GM21423 (cell line): ENCODE measurements at regions not wholly inside any gene's neighbourhood (a gene's known extent, or its start where the extent isn't known, plus 50 kb on each side); places are given as distances from the start of the nearest gene placed in this dataset.

Experiments used
- ATAC-seq: cut with Tn5 transposase; IDR thresholded peaks from one replicate; pipeline ENCODE4 v1.9.1; 2021; ENCODE audit warnings: mild to moderate bottlenecking, moderate library complexity; ENCODE audit not compliant: unreplicated experiment

DNA sequence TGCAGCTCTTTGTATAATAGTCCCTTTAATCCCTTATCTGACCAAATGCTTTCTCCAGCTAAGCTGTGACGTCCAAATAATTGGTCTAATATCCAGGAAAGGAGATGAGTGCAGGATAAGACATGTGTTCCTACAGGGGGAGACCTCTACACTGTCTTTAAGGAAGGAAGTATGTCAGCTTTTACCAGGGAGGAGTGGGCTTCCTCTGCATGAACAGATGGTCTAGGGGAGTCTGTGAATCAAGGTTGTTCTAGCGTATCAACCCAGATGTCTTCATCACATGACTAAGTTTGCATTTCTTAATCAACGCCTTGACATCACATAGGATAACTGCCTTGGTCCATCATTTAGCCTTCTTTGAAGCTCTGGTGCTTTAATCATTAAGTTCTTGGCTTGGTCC, 528.2 kb downstream of the MRPL39 start:
- ATAC-seq = no peak

DNA sequence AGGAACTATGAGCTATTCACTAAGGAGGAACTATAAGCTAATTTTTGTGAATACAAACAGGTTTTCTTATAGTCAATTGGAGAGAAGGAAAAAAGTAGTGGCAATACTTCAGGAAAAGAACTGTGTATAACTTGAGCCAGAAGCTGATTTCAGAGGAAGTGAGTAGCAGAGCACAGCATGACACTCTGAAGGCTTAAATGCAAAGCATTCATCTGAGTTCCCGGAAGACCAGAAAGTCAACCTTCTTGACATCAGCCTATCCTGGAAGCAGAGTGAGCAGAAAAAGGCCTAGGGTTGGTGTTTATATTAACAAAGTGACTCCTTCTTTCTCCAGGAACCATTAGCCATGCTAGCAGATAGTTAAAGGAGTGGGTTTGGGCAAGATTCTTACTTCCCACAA, 545.2 kb downstream of the MRPL39 start:
- ATAC-seq = peak; percentile 59

DNA sequence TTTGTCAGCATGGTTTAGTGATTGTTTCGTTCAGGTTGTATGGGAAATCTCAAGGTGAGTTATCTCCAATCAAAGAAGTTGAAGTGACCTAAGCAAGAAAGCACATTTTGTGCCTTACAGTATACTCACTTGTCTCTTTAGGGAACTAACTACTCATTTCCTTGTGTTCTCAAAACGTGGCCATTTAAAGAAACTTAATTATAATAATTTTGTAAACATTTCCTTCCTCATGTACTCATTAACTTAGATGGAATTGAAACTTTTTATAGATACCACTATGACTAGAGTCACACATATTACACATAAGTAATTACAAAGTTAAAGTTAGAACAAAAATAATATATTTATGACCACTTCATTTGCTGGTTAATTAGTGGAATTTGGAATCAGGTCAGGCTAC, 552.6 kb downstream of the MRPL39 start:
- no peak for ATAC-seq

DNA sequence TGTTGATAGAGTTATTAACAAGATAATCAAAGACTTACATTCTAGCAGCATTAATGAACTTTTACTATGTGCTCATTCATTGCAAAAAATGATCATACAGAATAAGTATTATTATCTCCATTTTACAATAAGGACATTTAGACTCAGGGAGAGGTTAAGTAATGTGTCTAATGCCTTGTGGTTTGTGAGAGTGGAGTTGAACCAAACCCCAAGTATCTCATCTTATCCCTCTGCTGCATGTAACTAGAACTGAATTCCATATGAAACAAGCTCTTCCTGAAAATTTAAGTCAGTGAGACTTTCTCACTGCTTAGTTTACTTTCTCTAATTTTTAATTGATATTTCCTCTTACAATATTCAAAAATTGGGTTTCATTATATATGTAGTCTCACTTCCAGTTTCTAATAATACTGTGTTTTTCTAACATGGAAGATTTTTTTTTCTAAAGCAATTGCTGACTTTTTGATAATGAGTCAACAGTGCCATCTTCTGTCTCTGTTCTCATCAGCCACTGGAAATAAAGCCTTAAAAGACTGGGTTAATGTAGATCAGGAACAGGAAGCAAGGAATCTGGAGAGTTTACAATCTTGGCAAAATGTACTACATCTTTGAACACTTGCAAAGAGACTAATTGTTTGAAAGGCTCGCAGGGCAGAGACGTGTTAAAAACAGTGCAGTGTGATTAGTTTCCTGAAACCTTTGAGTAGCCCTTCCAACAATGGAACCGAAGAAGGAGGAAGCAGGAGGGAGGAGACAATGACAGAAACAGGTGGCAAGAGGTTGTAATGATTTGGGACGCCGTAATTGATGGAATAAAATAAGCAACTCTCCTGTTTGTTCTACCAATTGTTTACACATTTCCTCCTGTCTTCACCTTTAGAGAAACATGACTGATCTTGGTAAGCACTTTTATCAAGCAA, 567.6 kb downstream of the MRPL39 start:
- peak; percentile 87 for ATAC-seq

DNA sequence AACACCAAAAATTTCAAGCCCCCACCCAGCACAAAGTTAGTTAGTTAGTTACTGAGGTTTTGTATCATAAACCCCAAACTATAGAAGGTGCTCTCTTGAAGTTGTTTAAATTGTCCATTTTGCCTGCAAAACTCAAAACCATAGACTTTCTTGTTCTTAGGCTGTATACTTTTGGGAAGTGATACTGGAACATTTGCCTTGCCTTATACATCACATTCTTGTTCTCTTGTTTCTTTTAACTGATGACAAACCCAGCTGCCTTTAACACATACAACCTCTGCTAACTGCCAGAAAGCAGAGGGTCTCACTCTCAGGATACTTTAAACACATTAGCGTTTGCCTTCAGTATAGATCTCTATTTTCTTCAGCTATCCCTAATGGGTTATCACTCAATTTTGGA, 570.5 kb downstream of the MRPL39 start:
- ATAC-seq = no peak

DNA sequence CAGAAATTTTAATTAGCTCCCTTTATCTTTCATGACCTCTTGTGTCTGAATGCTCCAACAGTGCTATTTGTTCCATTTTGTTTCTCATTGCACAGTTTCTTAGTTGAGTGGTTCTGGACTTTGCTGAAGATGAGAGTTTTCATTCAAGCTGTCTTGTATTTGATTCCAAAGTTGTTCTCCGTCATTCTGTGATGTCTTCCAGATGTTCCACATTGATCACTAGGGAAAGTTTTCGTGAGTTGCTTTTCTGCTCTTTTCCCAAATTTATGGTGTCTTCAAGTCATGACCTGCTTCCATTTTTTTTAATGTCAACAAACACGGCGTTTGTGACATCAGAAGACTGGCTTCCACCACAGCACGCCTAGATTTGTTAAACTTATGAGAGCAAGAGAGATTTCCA, 575.5 kb downstream of the MRPL39 start:
- no peak for ATAC-seq

DNA sequence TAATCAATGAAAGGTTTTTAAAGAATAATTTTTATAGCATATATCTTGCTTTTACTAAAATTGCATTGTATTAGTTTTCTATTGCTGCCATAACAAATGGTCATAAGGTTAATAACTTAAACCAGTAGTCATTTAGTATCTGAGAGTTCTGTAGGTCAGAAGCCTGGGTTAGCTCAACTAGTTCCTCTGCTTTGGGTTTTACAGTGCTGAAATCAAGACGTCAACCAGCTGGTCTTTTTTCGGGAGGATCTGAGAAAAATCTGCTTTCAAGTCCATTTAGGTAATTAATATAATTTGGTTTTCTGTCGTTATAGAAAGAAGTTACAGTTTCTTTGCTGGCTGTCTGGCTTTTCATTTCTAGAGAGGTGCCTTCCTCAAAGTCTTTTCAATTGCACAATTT, 577.7 kb downstream of the MRPL39 start:
- ATAC-seq = no peak

DNA sequence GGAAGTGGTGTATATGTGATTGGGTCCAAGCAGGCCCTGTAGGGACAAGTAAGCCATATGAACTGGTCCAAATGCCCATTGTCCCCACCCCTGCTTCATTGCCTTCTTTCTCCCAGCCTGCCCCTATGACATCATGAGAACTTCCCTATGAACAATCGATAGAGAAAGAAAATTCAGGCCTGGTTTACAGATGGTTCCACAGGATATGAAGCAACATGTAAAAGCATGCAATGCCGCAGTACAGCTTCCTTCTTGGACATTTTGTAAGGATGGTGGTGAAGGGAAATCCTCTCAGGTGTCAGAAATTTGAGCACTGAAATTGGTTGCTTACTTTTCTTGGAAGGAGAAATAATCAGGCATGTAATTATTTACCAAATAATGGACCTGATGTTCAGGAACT, 581.7 kb downstream of the MRPL39 start:
- ATAC-seq = no peak

DNA sequence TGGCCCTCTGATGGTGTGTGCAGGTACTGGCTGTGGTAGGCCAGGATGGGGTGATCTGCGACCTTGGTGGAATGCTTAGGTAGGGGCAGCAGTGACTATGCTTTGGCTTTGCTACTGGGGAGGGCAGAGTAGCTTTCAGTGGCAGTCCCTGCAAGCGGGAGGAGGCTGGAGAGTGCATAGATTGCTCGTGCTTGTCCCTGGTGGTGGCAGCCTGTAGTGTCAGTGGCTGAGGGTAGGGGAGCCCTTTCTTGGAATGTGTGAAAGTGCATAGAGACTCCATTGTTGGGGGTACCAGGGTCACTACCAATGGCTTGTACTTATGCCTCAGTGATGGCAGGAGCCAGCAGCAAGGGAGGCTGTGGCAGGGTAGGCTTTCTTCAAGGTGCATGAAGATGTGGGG, 582.6 kb downstream of the MRPL39 start:
- no peak for ATAC-seq

DNA sequence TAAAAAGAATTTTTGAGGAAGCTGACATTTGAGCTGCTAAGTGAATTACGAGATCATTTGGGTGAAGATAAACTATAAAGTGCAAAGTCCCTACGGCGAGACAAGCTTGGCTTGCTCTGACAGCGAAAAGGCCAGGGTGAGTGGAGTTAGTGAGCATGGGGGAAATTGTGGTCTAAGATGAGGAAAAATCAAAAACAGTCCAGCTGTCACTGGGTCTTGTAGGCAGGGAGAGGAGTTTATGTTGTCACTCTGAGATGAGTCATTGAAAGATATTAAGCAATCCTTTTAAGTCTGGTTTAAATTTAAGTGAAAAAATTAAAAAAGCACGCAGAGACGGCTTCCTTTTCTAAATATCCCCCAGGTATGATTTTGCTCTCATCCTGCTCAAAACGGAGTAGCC, 601.9 kb downstream of the MRPL39 start:
- ATAC-seq = no peak

DNA sequence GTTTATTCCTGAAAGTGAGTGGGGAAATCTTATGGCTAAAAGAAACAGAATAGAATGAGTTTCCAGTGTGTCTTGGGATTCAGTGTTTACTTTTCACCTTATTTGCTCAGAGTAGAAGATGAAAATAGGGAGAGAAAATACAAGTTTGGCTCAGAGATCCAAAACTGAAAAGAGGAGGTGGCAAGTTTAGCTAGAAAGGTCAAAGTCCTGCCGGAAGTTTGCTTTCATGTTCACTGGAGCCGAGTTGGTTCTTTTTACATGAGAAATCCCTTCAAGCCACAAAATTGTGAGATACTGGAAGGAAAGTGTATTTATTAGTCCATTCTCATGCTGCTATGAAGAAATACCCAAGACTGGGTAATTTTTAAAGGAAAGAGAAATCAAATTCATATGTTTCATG, 604.6 kb downstream of the MRPL39 start:
- no peak for ATAC-seq

DNA sequence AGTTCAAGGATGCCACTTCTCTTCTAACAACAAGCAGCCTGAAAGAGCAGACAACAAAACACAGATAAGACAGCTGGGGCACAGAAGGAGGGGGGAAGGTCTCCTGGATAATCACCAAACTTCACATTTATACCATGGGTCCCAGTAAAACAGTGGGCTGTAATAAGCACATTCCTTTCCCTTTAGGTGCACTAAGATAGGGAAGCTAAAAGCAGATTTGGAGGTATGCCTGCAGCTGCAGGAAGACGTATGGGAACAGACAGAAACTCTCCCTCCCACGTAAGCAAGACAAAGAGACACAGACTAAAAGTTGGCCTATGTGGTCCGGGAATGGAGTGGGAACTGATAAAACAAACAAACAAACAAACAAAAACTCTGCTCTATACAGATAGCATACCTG, 612.1 kb downstream of the MRPL39 start:
- no peak for ATAC-seq

DNA sequence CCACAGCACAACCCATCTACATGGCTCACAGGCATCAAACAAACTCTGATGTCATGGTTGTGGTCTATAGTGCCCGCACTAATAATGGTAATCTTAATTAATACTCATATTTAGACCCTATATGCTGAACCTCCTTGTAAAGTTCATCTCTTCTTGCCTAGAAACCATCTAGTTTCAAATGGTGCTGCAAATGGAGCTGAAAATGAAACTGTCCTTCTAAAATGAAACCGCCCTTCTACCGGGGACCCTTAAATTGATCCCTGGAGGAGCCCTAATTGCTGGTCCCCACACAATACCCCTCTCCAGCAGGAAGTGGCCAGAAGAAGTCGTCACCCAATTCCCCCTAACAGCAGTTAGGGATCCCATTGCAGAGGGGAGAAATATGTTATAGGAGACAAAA, 612.6 kb downstream of the MRPL39 start:
- ATAC-seq = no peak

DNA sequence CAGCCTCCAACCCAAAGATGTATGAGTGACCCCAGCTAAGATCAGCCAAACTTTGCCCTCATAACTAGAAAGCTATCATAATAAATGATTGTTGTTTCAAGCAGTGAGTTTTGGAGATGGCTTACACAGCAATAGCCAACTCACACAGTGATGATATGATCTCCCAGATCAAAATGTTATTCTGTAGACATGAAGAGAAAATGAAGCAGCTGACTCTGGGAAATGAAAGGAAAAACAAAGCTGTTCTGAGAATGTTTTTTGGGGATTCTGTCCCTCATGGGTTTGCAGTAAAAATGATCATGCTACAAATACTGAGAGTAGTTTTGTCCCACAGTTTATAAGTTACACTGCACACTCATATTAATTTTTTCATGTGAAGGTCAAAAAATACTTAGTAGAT, 617.8 kb downstream of the MRPL39 start:
- no peak for ATAC-seq

DNA sequence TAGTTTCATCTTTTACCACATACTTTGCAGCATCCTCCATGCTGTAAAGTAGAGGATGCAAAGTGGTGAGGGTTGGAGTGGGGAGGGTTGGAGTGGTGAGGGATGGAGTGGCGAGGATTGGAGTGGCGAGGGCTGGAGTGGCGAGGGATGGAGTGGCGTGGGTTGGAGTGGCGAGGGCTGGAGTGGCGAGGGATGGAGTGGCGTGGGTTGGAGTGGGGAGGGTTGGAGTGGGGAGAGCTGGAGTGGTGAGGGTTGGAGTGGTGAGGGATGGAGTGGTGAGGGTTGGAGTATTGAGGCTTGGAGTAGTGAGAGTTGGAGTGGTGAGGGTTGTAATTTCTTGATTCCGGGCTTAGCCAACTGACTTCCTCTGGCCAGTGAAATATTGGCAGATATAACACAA, 618.3 kb downstream of the MRPL39 start:
- no peak for ATAC-seq

DNA sequence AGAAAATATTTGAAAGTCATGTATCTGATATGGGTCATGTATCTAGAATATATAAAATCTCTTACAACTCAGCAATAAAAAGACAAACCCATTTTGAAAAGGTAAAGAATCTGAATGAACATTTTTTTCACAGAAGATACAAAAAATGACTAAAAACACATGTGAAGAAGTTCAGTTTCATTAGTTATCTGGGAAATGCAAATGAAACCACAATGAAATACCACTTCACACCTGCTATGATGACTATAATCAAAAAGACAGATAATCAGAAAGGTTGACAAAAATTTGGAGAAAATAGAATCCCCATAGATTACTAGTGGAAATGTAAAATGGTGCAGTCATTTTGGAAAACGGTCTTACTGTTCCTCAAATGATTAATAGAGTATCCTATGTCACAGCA, 631.0 kb downstream of the MRPL39 start:
- peak; percentile 62 for ATAC-seq

DNA sequence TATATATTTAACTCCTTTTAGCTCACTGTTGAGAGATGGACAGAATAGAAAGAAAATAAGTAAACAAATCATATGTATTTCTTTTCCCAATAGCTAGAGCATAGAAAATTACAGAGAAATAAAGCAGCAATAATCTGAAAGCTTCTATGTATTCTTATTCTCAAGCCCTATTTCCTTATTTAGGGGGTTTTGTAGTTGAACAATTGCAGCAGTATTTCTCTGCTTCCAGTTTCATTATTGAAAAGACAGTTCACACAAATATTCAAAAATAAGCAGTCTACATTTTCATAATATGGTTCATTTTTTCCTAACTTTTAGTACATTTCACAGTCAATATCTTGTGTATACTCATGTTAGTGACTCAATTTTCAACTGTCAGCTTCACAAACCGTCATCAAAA, 638.2 kb downstream of the MRPL39 start:
- no peak for ATAC-seq

DNA sequence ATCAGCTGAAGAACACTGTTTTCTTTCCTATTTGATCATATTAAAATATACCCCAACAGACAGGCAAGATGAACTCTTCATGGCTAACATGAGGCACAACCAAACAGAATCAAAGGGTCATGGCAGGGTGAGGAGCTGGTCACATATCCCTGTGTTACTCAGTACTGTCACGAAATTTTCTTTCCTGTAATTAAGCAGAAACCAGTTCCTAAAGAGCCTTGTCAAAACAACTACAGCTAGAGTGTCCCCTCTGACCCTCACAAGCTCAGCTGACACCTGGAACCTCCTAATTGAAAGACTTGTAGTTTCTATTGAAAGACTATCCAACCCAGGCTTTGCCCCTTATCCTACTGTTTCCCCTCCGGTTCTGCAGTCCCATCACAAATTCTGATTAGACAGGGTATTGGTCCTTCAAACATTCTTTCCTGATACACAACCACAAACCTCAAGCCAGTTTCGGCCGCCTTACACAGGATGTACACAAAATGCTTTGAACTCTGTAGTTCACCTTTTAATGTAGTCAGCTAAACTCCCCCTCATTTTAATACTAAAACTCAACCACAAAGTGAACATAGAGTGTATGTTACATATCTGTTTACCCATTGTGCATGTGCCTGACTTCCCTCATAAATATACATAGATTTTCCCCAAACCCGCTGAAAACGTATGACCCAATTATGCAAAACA, 651.9 kb downstream of the MRPL39 start:
- ATAC-seq = peak; percentile 93

DNA sequence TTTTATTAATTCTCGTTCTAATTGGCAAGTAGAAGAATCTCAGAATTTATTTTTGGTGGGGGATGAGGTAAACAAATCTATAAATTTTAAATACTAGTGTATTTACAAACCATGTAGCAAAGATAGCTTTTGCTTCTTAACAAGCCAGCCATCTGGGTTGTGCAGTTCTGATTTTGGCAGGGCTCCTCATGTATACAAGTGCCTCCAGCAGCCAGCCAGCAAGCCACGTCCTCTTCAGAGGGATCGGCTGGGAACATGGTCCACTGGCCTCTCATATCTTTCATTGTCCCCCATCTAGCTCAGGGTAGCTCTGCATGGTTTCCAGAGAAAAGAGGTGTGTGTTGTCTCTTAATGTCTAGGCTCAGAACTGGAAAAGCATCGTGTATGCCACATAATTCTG, 659.1 kb downstream of the MRPL39 start:
- no peak for ATAC-seq

DNA sequence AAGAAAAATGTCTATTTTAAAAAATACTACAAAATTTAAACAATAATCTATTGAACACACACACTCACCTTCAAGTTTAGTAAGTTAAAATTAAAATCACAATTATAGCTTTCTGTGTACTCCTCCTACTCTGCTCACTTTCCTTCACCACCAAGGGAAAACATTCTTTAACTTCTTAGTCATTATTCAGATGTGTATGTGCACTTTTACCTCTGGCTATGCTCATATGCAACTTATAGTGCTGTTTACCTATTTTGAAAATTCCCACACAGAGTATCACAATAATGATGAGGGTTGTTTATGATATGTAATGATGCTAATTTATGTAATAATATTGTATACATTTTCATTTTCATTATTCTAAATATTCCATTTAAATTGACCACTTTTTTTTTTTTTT, 661.4 kb downstream of the MRPL39 start:
- ATAC-seq = no peak

DNA sequence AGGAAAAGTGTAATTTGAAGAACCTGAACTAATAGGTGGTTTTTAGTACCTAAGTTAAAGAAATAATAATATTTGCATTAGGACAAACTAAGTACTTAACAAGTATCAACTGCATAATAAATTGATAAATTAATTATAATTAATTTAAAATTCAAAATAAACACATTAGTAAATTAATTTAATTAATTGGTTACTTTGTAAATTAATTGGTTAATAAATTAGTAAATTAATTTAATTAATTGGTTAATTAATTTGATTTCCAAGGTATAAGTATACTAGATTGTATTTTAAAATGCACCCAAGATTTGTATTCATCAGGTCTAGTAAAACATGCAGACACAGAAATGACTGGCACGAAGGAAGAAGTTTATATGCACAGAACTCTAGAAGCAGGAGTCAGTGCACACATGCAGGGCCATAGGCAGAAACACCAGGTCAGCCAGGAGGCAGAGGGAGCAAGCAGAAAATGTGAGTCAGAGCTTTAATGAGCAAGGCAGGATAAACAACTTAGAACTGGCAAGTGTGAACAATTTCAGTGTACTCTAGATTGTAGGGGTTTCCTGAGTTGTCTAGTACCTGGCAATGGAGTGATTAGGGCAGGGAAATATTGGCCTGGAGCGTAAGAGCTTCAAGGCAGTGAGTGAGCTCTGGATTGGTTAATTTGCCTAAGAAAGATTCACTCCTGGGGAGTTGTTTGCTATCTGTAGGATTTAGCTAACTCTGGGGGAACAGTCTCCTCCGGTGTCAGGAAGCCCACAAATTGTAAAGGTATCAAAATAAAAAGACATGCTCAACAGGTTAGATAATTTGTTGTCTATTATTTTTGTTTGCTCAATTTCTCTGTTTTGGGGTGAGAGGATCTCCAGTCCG, 665.7 kb downstream of the MRPL39 start:
- ATAC-seq = no peak
